ENCODE measurements at regions not wholly inside any gene's neighbourhood (a gene's known extent, or its start where the extent isn't known, plus 50 kb on each side); places are given as distances from the start of the nearest gene placed in this dataset.

DNA sequence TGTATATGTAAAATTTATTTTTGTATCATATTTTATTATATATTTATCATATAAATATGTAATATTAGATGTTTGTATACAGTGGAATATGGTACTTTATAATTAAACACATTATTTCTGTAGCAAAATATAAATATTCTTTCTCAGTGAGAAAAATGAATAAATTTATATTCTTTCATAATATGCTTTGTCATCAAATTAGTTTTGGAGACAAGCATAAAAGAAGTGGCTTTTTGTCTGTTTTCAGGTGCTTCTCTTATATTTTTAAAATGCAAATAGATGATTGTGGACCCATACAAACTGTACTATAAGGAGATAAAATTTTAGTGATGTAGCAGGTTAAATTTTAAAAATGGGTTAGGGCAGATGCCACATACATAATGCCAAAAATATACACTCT, 222.4 kb upstream of the CNTN5 start:
- DNase-seq: no peak

DNA sequence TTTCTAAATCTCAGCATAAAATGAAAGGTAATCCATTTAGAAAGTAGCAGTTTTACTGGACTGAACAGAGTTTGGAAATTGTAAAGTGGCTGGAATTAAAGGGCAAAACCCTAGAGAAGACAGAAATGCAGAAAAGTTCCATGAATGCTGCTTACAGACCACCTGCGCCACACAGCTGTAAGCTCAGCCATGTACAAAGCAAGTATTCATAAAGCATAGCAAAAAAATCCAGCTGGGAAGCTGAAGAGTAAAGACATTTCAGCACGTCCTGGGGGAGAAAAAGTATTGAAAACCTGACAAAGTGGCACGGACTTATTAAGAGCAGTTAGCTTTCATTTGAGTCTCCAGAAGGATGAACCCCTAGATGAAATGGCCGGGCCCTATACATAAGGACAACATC, 220.1 kb upstream of the CNTN5 start:
- DNase-seq: no peak

DNA sequence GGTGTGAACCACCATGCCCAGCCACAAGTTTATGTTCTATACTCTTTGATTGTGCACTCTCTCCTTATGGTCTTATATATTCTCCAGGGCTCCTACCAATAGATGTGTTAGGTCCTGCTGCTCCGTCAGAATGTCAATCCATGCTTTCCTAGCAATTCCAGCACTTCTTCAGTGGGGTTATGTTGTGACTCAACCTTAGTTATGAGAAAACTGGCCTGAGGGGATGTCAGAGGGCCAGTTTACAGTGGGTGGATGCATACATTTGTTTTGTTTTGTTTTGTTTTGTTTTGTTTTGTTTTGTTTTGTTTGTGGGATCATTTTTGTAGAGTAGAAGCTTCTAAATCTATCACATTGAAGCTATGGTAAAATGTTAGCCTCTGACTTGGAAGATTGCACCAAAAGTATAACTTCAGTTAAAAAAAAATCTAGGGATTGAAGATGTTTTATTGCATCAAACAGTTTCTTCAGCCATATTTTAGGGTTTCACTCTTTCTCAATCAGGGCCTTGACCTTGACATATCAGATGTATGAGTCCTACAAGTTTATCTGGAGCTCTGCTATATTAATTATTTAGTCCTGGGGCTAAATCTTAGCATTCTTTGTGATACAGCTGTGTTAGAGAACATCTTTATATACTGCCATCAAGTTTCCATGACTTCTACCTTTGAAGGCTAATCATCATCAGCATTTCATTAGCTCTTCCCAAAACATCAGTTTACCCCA, 191.6 kb upstream of the CNTN5 start:
- no peak for DNase-seq

DNA sequence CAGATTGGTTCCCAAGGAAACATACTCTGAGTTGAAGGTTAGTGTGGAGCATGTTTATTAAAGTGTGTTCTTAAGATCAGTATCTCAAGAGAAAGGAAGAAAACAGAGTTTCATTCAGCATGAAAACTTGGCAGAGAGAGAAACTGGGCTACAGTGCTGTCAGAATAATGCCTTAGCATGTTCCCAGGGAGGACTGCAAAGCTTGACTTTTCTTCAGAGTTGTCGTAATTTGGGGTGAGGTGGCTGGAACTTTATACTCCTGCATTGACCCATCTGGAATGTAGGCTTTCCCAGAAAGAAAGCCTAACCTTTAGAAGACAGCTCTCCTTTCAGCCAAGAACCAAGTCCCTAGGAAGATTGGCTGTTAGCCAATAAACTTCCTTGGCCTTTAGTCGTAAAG, 190.8 kb upstream of the CNTN5 start:
- no peak for DNase-seq

DNA sequence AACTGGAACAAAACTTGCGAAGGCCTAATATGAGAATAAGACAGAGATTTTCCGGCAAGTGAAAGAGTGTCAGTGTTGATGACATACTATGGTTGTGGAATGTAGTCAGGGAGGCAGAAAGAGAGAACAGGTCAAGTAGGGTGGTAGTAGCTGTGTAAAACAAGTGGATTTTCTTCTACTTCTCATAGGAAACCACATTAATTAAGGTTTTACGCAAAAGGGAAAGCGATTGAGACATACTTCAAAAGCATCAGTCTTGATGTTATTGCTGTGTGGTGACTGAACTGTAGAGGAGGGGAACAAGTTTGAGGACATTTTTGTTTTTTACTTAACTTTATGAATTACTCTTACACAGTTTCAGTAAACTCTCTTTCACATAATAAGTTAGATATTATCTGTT, 186.0 kb upstream of the CNTN5 start:
- DNase-seq: no peak

DNA sequence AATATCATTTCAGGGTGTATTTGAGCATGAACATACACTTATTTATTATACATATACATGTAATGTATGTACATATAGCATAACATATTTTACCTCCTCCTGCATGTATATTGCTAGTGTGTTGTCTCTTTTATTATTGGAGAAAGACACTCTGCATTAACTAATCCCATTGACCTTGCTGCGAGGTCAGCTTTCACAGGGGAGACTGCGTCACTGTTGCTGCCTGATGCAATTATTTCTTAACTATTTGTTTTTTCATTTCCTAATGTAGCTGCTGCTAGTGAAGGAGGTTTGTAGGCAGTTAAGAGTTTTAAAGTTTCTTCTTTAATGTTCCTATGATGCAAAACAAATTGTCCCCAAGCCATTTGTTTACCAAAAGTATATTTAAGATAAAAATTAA, 185.4 kb upstream of the CNTN5 start:
- no peak for DNase-seq

DNA sequence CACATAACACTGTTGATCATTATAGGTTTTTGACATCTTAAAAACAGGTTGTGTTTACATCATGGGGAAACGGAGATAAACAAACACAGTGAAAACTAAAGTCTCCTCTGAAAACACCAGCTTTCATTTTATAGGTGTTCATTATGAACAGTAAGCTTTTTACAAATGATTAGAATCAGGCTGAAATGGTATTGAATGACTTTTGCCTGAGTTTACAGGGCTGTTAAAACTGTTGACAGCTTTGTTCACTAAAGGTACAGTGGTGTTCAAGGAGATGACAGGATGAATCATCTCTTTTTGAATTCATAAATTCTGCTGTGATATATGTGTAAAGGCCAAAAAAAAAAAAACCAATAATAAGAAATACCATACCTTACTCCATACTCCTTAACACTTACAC, 184.6 kb upstream of the CNTN5 start:
- DNase-seq: no peak

DNA sequence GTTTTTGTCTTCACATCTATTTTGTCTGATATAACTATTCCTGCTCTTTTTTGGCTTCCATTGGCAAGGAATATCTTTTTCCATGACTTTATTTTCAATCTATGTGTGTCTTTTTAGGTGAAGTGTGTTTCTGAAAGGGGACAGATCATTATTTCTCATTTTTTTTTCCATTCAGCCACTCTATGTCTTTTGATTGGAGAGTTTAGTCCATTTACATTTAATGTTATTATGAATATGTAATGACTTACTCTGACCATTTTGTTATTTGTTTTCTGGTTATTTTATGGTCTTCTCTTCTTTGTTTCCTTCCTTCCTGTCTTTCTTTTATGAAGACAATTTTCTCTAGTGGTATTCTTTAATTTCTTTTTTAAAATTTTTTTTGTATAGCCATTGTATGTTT, 178.6 kb upstream of the CNTN5 start:
- no peak for DNase-seq

DNA sequence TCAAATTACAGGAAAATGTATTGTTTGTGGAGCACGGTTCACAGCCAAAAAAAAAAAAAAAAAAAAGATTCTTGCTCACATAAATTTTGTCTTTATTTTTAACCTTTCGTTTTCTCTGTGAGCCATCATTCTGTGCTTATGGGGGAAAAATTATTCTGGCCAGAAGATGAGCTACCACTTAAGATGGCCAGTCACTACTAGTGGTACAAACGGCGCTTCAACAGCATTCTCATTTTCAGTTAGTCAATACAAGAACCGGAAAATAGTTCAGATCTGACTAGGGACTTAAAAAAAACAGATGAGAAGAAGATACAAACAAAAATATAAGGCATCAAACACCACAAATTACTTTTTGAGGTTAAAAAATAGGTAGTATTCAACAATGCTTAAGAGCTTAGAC, 158.6 kb upstream of the CNTN5 start:
- no peak for DNase-seq

DNA sequence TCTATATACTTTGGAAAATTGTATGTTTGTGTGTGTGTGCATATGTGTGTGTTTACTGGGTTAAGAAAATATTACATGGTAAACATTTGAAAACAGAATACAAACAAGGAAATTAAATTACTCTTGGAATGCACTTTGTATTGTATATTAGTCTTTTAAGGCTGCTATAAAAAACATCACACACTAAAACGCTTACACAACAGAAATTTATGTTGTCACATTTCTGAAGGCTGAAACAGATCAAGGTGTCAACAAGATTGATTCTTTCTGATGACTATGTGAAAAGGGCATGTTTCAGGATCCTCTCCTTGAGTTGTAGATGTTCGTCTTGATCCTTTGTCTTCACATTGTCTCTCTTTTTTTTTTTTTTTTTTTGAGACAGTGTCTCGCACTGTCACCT, 149.1 kb upstream of the CNTN5 start:
- no peak for DNase-seq

DNA sequence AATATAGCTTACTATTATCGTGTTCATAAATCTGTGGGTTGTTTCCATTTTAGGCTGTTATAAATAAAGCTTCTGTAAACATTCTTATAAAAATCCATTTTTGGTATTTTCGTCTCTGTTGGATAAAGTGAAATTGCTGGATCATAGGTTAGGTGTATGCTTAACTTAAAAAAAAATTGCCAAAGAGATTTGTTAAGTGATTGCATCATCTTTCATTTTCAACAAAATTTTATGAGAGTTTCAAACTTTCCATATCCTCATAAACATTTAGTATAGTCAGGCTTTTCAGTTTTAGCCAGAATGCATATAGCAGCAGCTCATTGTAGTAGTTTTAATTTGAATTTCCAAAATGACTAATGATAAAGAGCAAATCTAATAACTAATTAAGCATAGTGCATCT, 146.7 kb upstream of the CNTN5 start:
- DNase-seq: no peak

DNA sequence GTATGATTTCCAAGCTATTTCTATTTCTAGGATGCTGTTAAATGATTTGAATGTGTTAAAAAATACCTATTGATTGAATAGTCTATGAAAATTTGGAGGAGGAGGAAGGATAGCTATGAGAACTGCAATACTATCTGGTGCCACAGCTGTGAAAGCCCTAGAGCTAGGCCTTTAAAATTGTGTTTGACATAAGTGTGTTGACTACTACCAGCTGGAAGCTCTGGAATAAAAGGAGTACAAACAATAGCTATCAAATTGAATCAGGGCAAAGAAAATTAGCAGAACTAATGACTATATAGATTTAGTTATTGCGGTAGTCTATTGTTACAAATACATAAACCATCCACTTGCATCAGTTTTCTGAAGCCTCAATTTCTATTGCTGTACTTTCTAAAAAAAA, 124.8 kb upstream of the CNTN5 start:
- DNase-seq: no peak

DNA sequence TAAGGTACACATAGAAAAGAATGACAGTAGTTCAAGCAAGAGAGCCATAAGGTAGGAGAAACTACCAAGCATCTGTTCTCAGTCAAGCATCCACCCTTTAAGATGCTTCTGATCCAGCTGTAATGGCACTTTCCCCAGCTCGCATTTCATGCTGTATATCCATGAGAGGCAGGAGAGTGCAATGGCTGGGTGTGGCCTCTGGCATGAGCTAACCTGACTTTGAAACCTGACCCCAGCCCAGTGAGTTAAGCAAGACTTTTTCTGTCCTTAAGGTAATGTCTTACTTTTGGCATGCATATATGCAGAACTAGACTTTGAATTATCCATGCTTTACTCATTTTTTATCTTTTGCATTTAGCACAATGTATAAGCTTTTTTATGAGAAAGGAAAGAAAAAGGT, 79.8 kb upstream of the CNTN5 start:
- DNase-seq: no peak

DNA sequence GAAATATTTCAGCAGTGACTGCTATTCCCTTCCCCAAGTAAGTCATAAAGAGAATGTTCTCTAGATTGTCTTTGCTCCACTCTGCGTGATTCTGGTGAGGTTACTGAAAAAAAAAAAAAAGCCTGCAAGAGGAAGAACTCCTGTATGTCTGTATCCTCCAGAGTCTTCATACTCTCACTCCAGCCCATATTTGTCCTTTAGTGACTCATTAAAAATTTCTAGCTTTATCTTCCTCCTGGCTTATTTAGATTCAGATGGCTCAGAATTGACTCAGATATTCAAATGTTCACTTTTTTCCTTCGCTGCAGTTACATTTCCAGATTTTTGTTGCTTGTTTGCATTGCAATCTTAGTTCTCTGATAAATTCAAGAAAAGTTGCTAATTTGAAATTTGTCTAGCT, 76.3 kb upstream of the CNTN5 start:
- no peak for DNase-seq

DNA sequence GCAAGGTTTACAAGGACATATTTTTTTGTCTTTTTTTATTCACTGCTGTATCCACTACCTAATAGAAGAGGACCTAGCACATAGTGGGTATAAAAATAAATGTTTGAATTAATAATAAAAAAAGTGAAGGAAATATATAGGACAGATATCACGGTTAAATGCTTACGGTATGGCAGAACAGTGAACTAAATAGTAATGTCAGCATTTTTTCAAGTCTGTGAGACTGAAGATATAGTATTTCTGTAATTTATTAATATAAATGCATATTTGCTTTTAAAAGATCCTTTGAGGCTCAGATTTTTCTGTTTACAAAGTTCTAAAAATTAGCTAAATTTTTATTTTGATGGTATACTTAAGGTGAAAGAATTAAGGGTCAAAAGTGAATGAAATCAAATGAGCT, 68.6 kb upstream of the CNTN5 start:
- no peak for DNase-seq

DNA sequence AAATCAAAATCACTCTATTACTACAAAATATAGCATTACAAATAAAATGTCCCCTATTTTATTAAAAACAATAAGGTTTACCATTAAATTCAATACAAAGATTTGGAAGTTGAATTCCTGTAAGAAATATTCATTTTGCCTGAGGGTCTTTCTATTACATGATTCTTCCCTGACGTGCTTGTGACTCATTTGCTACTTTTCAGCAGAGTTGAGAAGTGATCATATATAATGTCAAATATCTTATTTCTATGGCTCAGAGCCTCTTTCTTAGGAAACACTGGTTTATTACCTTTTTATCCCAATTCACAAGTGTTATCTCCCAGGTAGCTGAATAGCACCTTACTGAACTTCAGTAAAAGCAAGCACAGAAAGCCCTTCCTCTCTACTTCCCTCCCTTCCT, 65.2 kb upstream of the CNTN5 start:
- no peak for DNase-seq

DNA sequence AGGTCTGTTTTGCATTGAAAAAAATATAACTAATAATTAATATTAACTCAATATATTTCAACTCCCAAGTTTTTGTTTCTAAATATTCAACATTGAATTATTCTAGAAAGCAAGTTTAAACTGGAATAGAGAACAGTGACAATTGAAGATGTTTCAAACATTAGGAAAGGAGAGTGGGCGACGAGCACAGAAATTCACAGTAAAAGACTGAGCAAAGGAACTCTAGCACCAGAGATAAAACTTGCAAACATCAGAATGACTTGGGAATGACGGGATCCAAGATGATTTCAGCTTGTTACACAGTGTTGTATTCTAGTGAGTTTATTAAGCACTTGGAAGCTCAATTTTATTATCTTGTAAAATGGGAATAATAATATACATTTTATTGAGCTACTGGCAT, 56.6 kb upstream of the CNTN5 start:
- no peak for DNase-seq

DNA sequence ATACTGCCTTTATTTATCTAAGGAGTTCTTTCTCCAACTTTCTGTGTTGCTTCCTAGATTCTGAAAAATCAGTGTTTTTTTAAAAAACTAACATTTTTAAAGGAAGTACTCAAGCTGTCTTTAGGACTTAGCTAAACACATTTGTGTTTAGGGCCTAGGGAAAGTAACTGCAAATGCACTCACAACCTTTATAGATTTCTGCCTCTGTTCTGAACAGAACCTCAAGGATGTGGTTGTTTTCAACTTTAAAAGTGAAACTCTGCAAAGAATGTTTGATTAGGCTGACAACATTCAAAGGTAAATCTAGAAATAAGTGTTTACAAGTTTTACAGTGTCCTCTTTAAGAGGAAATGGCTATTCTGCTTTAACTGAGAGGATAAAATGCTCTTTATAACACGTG, 55.4 kb upstream of the CNTN5 start:
- no peak for DNase-seq

DNA sequence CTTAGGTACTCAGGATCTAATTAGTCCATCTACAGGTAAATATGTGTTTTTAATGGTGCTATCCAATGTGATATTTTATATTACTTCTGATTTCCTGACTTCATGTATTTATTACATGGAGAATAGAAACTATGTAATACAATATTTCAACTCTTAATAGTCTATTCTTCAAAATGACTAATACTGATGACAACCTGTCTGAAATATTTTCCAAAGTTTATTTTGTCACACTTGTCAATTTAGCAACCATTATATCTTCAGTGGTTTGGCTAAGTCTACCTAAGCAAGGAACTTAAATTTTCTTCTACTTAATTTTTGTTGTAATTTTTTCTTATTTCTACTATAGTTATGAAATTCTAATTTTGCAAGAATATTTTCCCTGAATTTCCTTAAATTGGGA, 55.0 kb upstream of the CNTN5 start:
- DNase-seq: no peak

DNA sequence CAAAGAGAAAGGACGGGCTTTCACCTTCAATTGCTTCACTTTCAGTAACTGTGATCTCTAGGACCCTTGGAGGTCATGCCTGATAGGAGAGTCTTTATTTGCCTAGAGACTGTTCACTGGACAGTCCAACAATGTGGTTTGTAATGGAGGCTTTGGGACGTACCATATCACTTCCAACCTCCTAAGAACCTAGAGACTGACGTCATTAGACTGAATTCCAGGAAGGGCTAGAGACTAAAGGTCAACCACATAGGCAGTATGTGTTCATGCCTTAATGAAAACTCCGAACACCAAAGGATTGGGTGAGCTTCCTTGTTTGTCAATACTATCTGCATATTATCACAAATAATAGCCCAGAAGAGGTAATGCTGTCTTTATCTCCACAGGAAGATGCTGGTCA, 53.7 kb upstream of the CNTN5 start:
- DNase-seq: no peak
